OCI-LY7 (cell line): ENCODE measurements at regions not wholly inside any gene's neighbourhood (a gene's known extent, or its start where the extent isn't known, plus 50 kb on each side); places are given as distances from the start of the nearest gene placed in this dataset.
A peak's percentile ranks its signal among the peaks of the same experiment; 100 is the strongest.
"Not testable (repeated sequence)": the region's sequence is repeated elsewhere in the genome, so short reads cannot be mapped to it uniquely, and the experiment has no call there.

Experiments used
- BruUV-seq: library from RNA; stranded (reverse); fragments of 400-500 nt; replicated peaks from 2 replicates; lab custom pipeline; 2021; lab: Mats Ljungman, UMichigan
- CTCF ChIA-PET: fragments of 300-600 bp; sonication (Branson Sonifier 250); formaldehyde crosslinking; loops from one replicate; lab custom pipeline; 2022; ENCODE audit warnings: antibody characterized with exemption; ENCODE audit not compliant: unreplicated experiment; lab: Charles Lee
- POLR2A ChIA-PET: fragments of 300-600 bp; sonication (Branson Sonifier 250); formaldehyde crosslinking; loops from one replicate; lab custom pipeline; 2022; ENCODE audit warnings: antibody characterized with exemption; lab: Charles Lee
- DNase-seq: peaks from one replicate; pipeline ENCODE4 v3.0.0-alpha.2; 2015; ENCODE audit warnings: low spot score
- H2AFZ ChIP-seq: fragments of 200-600 bp; sonication (generic), shearing (Covaris generic); 2 replicates; pipeline ENCODE4 v1.6.1; 2014; ENCODE audit warnings: mild to moderate bottlenecking, antibody characterized with exemption, low read length, moderate library complexity
- H3K27ac ChIP-seq: fragments of 200-600 bp; sonication (generic); 2 replicates; pipeline ENCODE4 v1.5.1; 2014; ENCODE audit warnings: mixed run types, low read depth, mild to moderate bottlenecking, moderate library complexity, low read length, inconsistent platforms; ENCODE audit not compliant: poor library complexity, severe bottlenecking
- H3K36me3 ChIP-seq: fragments of 200-600 bp; sonication (generic); 2 replicates; pipeline ENCODE4 v1.6.1; 2014; ENCODE audit warnings: mild to moderate bottlenecking, antibody characterized with exemption, low read length, moderate library complexity, mixed read lengths; ENCODE audit not compliant: insufficient read depth
- H3K4me1 ChIP-seq: fragments of 200-600 bp; sonication (generic); 2 replicates; pipeline ENCODE4 v1.5.1; 2014; ENCODE audit warnings: mild to moderate bottlenecking, low read length; ENCODE audit not compliant: insufficient read depth, poor library complexity, severe bottlenecking
- H3K4me2 ChIP-seq: fragments of 200-600 bp; sonication (generic); 2 replicates; pipeline ENCODE4 v1.6.1; 2014; ENCODE audit warnings: mild to moderate bottlenecking, low read length
- H3K4me3 ChIP-seq: fragments of 200-600 bp; sonication (generic); 2 replicates; pipeline ENCODE4 v1.5.1; 2014; ENCODE audit warnings: mild to moderate bottlenecking, low read depth, low read length; ENCODE audit not compliant: poor library complexity, severe bottlenecking
- H3K79me2 ChIP-seq: fragments of 200-600 bp; sonication (generic); 2 replicates; pipeline ENCODE4 v1.6.1; 2016; ENCODE audit warnings: low read depth, mild to moderate bottlenecking, low read length, moderate library complexity, mixed read lengths; ENCODE audit not compliant: insufficient read depth
- H3K9me2 ChIP-seq: fragments of 200-600 bp; sonication (generic); 2 replicates; pipeline ENCODE4 v1.6.1; 2016; ENCODE audit warnings: mild to moderate bottlenecking, low read length, mixed read lengths; ENCODE audit not compliant: insufficient read depth
- H3K9me3 ChIP-seq: fragments of 200-600 bp; sonication (generic); 2 replicates; pipeline ENCODE4 v1.6.1; 2014; ENCODE audit warnings: mild to moderate bottlenecking, mixed run types, low read length, mixed read lengths
- H4K20me1 ChIP-seq: fragments of 200-600 bp; sonication (generic); 2 replicates; pipeline ENCODE4 v1.6.1; 2014; ENCODE audit warnings: mild to moderate bottlenecking, antibody characterized with exemption, low read length, moderate library complexity, mixed read lengths; ENCODE audit not compliant: insufficient read depth
- intact Hi-C: fragments of 100-400 bp; cut with micrococcal nuclease; formaldehyde crosslinking; loops from one replicate; pipeline ENCODE4 v1.10.0; 2022; ENCODE audit not compliant: unreplicated experiment
- TF ChIP-seq, protein P1 (sequence below): fragments of 200-600 bp; sonication (generic); conservative IDR thresholded peaks from 2 replicates; pipeline ENCODE4 v1.5.1; 2014; ENCODE audit warnings: mild to moderate bottlenecking, antibody characterized with exemption, low read length, moderate library complexity, mixed read lengths

DNA sequence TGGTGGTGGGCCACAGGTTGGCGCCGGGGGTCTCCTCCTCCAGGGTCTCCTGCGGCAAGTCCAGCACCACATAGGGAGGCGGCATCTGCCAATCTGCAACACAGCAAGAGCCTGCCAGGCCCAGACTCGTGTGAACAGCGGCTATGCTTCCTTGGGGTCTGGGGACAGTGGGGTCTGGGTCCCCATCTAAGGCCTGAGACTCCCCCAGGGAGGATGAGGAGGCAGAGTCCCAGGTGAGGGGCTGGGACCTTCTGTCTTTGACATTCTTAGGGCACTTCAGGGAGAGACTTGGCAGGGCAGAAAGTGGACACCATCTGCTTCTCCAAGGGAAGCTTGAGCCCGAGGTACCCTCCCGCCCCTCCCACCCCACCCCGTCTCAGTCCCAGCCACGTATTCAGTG is 178.1 kb downstream of the TMEM121 start:
- H3K4me3 ChIP-seq, POLR2A ChIA-PET, H2AFZ ChIP-seq, H4K20me1 ChIP-seq, H3K27ac ChIP-seq, H3K79me2 ChIP-seq, DNase-seq, BruUV-seq, H3K9me3 ChIP-seq, H3K36me3 ChIP-seq, H3K4me2 ChIP-seq, H3K9me2 ChIP-seq, CTCF ChIA-PET: not testable (repeated sequence)
- intact Hi-C loops: loop anchor here (5.0 kb wide), 1 partner anchor 113 kb away; no protein-coding TSS in a partner anchor
- peaks cover 63% of the 10 kb centered on the region for H3K4me1 ChIP-seq

DNA sequence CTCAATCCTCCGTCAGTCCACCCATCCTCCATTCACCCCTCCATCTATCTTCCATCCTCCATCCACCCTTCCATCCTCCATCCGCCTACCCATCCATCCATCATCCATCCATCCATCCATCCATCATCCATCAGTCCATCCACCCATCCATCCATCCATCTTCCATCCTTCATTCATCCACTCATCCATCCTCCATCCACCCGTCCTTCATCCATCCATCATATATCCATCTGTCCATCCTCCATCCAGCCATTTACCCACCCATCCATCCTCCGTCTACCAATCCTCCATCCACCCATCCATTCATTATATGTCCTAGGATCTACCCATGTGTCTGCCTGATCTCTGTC is 179.1 kb downstream of the TMEM121 start:
- peaks cover 61% of the 10 kb centered on the region for H3K4me1 ChIP-seq
- H2AFZ ChIP-seq, H4K20me1 ChIP-seq, CTCF ChIA-PET, H3K4me3 ChIP-seq, BruUV-seq, H3K79me2 ChIP-seq, H3K36me3 ChIP-seq, H3K9me2 ChIP-seq, intact Hi-C loops, POLR2A ChIA-PET, H3K9me3 ChIP-seq, DNase-seq: not testable (repeated sequence)
- peak overlapping the region; percentile 67 for H3K27ac ChIP-seq
- H3K4me2 ChIP-seq: peak overlapping the region; percentile 66; the same call in 1 of the 2 replicates

DNA sequence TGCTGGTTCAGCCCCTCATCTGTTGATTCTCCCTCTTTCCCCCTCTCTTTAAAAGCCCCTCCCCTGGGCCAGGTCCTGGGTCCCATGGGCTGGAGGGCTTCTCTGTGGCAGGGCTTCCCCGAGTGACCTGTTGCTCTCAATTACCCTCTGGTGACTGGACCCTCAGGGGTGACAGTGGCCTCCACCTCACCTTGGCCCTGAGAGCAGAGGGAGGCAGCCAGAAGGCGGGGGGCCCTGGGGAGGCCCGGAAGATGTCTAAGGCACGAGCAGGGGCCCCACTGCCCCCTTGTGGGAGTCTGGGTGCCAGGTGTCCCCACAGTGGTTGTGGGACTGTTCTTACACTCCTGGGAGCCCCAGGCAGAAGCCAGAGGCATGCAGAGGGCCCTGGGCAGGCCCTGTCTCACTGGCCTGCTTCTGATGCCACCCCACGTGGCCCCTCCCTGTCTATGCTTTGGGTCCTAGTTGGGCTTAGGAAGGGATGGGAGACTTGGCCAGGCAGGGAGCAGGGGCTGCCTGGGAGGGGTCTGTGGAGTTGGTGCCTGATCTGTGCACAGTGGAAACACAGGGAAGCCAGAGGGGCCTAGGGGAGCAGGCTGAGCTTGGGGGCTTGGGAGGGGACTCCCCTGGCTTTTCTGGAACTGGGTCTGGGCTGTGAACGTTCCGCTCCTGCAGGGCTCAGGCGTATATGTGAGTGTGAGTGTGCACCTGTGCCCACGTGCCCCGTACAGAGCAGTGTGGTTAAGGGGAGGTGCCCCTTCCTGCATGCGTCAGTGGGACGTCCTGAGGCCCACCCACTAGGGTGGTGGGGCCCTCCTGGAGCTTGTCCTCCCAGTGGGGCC is 179.7 kb downstream of the TMEM121 start:
- peak; percentile 91 for DNase-seq

DNA sequence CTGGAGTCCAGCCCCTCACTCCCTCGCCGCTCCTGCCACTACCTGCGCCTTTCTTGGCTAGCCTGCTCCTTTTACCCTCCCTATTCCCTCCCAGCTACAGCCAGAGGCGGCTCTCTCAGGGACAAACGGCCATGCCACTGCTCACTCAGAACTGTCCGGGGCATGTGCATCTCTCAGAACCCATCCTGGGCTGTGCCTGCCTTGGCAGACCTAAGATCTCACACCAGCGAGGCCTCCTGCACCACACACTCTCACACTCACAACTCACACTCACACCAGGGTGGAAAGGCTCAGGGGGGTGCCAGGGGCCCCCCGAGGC is 180.3 kb downstream of the TMEM121 start:
- Histone ChIP-seq H3K4me1 (peaks cover 50% of the 10 kb centered on the region), H3K27ac (peak overlapping the region; percentile 67), H3K4me2 (peak overlapping the region; percentile 66)
- BruUV-seq, H3K9me3 ChIP-seq, H2AFZ ChIP-seq, H4K20me1 ChIP-seq, POLR2A ChIA-PET, CTCF ChIA-PET, H3K36me3 ChIP-seq, H3K9me2 ChIP-seq, H3K79me2 ChIP-seq, intact Hi-C loops, H3K4me3 ChIP-seq, DNase-seq: not testable (repeated sequence)

More for the DNA sequence above, 179.7 kb downstream of the TMEM121 start:
- H3K79me2 ChIP-seq, H3K36me3 ChIP-seq, H3K9me2 ChIP-seq, BruUV-seq, intact Hi-C loops, CTCF ChIA-PET, H4K20me1 ChIP-seq, H3K9me3 ChIP-seq, POLR2A ChIA-PET, H2AFZ ChIP-seq: not testable (repeated sequence)
- peak overlapping the region; percentile 66 for H3K4me2 ChIP-seq
- TF ChIP-seq, protein P1, sequence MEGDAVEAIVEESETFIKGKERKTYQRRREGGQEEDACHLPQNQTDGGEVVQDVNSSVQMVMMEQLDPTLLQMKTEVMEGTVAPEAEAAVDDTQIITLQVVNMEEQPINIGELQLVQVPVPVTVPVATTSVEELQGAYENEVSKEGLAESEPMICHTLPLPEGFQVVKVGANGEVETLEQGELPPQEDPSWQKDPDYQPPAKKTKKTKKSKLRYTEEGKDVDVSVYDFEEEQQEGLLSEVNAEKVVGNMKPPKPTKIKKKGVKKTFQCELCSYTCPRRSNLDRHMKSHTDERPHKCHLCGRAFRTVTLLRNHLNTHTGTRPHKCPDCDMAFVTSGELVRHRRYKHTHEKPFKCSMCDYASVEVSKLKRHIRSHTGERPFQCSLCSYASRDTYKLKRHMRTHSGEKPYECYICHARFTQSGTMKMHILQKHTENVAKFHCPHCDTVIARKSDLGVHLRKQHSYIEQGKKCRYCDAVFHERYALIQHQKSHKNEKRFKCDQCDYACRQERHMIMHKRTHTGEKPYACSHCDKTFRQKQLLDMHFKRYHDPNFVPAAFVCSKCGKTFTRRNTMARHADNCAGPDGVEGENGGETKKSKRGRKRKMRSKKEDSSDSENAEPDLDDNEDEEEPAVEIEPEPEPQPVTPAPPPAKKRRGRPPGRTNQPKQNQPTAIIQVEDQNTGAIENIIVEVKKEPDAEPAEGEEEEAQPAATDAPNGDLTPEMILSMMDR: peak; percentile 68
- H3K4me3 ChIP-seq: peak overlapping the region; percentile 21
- peak overlapping the region; percentile 67 for H3K27ac ChIP-seq
- H3K4me1 ChIP-seq: peaks cover 56% of the 10 kb centered on the region

DNA sequence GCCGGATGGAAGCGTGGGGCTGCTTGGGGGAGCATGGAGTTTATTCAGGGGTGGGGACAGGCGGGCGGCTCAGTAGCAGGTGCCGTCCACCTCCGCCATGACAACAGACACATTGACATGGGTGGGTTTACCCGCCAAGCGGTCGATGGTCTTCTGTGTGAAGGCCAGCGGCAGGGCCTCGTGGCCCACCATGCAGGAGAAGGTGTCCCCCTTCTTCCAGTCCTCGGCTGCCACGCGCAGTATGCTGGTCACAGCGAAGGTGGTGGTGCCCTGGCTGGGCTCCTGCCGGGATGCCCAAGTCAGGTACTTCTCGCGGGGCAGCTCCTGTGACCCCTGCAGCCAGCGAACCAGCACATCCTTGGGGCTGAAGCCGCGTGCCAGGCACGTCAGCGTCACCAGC is 180.7 kb downstream of the TMEM121 start:
- H2AFZ ChIP-seq, H3K27ac ChIP-seq, H3K4me2 ChIP-seq, H3K79me2 ChIP-seq, POLR2A ChIA-PET, H3K4me3 ChIP-seq, CTCF ChIA-PET, H4K20me1 ChIP-seq, H3K9me3 ChIP-seq, H3K36me3 ChIP-seq, intact Hi-C loops, H3K9me2 ChIP-seq, DNase-seq: not testable (repeated sequence)
- H3K4me1 ChIP-seq: peaks cover 45% of the 10 kb centered on the region
- TSS peak; percentile 48 for BruUV-seq

DNA sequence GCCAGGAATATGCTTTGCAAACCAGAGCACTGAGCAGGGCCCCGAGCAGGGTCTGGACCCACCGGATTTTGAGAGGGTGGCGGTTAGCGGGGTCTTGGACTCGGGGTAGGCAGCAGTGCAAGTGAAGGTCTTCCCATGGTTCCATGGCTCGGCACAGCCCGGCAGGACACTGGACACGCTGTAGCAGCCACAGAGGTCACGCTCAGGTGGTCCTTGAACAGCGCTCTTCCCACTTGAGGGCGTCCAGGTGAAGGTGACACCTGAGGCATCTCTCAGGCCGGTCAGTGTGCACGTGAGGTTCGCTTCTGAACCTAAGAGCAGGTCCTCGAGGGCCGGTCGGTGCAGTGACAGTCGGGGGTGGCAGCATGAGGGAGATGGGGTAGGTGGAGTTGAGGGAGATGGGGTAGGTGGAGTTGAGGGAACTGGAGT is 181.4 kb downstream of the TMEM121 start:
- H3K9me2 ChIP-seq, H3K36me3 ChIP-seq, H3K4me2 ChIP-seq, BruUV-seq, H4K20me1 ChIP-seq, H3K27ac ChIP-seq, POLR2A ChIA-PET, H3K79me2 ChIP-seq, H2AFZ ChIP-seq, H3K4me3 ChIP-seq, DNase-seq, CTCF ChIA-PET, intact Hi-C loops, H3K9me3 ChIP-seq: not testable (repeated sequence)
- peaks cover 39% of the 10 kb centered on the region for H3K4me1 ChIP-seq
